ENCODE measurements at regions not wholly inside any gene's neighbourhood (a gene's known extent, or its start where the extent isn't known, plus 50 kb on each side); places are given as distances from the start of the nearest gene placed in this dataset.

GRCh38 chr9:102101723-102102122 lies 363.3 kb upstream of the GRIN3A start:
- DNase-seq (ENCODE audit: low read depth) = no peak
- no peak overlapping the region for H3K4me3 ChIP-seq (ENCODE audit: control insufficient read depth, low read depth, low read length)
- TF ChIP-seq, protein P1, sequence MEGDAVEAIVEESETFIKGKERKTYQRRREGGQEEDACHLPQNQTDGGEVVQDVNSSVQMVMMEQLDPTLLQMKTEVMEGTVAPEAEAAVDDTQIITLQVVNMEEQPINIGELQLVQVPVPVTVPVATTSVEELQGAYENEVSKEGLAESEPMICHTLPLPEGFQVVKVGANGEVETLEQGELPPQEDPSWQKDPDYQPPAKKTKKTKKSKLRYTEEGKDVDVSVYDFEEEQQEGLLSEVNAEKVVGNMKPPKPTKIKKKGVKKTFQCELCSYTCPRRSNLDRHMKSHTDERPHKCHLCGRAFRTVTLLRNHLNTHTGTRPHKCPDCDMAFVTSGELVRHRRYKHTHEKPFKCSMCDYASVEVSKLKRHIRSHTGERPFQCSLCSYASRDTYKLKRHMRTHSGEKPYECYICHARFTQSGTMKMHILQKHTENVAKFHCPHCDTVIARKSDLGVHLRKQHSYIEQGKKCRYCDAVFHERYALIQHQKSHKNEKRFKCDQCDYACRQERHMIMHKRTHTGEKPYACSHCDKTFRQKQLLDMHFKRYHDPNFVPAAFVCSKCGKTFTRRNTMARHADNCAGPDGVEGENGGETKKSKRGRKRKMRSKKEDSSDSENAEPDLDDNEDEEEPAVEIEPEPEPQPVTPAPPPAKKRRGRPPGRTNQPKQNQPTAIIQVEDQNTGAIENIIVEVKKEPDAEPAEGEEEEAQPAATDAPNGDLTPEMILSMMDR (IDR thresholded peaks at IDR 0.05; ENCODE audit: control insufficient read depth, insufficient read depth, low read depth, low read length, missing control alignments) = no peak

DNA sequence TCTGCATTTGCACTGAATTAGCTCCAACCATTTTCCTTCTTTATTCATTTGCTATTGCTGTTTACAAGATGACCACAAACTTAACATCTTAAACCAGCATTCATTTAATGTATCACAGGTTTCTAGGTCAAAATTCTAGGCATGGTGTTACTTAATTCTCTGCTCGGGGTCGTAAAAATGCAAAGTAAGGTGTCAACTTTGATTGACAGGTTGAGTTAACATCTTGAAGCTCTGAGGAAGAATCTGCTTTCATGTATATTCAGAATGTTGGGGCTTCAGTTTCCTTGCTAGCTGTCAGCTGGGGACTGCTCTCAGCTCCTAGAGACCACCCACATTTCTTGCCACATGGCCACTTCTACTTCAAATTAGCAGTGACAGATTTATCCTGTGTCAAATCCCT lies 348.7 kb upstream of the GRIN3A start:
- H3K4me3 ChIP-seq (ENCODE audit: control insufficient read depth, low read depth, low read length) = no peak overlapping the region
- TF ChIP-seq, protein P1 (IDR thresholded peaks at IDR 0.05; ENCODE audit: control insufficient read depth, insufficient read depth, low read depth, low read length, missing control alignments) = no peak
- DNase-seq (ENCODE audit: low read depth) = no peak

- no peak for DNase-seq (ENCODE audit: low read depth)
- TF ChIP-seq, protein P1 (IDR thresholded peaks at IDR 0.05; ENCODE audit: control insufficient read depth, insufficient read depth, low read depth, low read length, missing control alignments) = no peak
Observed at GRCh38 chr9:102085548-102085947, 347.1 kb upstream of the GRIN3A start.

DNA sequence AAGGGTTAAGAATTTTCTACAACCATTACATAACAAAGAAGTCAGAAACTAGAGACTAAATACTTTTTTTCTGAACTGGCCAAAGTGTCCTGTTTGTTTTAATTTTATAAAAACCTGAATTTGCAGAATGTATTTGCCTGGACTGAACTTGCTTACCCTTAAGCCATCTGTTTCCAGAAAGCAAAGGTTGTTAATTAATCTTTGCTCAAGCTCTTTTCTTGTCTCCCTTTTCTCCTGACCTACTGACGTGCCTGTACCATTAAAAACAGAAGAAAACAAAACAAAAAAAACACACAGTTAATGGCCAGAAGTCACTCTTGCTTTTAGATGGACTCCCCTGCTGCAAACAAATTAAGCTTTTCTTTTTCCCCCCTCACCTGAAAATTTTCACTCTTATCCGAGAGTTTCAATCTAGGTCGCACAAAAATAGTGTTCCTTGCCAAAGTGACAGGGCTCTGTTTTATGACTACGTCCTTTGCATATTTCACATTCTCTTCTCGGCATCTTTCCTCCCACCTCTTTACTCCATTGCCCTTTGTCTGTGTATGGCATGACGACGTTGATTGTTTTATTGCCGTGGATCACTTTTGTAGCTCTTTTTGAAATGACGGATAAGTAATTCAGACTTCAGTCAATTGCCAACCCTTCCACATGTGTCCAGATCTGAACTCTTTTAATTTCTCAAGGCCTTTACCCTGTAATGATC lies 333.8 kb upstream of the GRIN3A start:
- DNase-seq (ENCODE audit: low read depth) = no peak
- H3K4me3 ChIP-seq (ENCODE audit: control insufficient read depth, low read depth, low read length) = no peak overlapping the region
- TF ChIP-seq, protein P1 (IDR thresholded peaks at IDR 0.05; ENCODE audit: control insufficient read depth, insufficient read depth, low read depth, low read length, missing control alignments) = no peak

More at GRCh38 chr9:102085548-102085947, 347.1 kb upstream of the GRIN3A start:
- no peak overlapping the region for H3K4me3 ChIP-seq (ENCODE audit: control insufficient read depth, low read depth, low read length)

DNA sequence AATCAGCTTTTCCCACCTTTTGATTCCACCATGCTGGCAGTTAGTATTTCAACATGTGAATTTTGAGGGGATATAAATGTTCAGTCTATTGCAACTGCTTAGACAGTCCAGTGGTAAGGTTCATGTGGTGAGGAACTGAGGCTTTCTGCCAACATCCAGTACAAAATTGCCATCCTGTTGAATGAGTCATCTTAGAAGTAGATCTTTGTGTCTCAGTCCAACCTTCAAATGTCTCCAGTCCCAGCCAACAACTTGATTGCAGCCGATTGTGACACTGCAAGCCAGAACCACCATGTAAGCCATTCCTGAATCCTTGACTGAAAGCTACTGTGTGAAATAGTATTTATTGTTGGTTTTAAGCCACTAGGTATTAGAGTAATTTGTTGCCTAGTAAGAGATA lies 331.5 kb upstream of the GRIN3A start:
- H3K4me3 ChIP-seq (ENCODE audit: control insufficient read depth, low read depth, low read length) = no peak overlapping the region
- no peak for DNase-seq (ENCODE audit: low read depth)
- TF ChIP-seq, protein P1 (IDR thresholded peaks at IDR 0.05; ENCODE audit: control insufficient read depth, insufficient read depth, low read depth, low read length, missing control alignments) = no peak

DNA sequence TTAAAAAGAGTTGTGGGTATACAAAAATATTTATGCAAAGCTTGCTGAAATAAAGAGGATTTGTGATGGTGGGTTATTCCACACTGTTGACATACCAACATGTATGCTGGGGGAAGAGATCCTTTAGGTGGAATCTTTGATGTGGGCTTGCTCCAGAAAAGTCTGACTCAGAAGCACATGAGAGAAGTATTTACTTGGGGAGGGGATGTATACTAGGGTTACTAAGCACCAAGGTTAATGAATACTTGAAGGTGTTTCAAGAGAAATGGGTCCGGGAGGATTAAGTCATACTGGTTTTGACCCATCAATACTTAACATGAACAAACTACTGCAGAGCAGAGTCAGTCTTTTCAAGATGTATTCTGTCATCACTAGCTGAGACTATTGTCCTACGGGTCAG lies 316.4 kb upstream of the GRIN3A start:
- TF ChIP-seq, protein P1 (IDR thresholded peaks at IDR 0.05; ENCODE audit: control insufficient read depth, insufficient read depth, low read depth, low read length, missing control alignments) = no peak
- H3K4me3 ChIP-seq (ENCODE audit: control insufficient read depth, low read depth, low read length) = no peak overlapping the region
- DNase-seq (ENCODE audit: low read depth) = no peak
